Transverse colon (tissue), 4 donors: ENCODE measurements at regions not wholly inside any gene's neighbourhood (a gene's known extent, or its start where the extent isn't known, plus 50 kb on each side); places are given as distances from the start of the nearest gene placed in this dataset.
"Not testable (repeated sequence)": the region's sequence is repeated elsewhere in the genome, so short reads cannot be mapped to it uniquely, and the experiment has no call there.

ENCODE experiments used
- EP300 ChIP-seq: sonication (generic); formaldehyde crosslinking; IDR thresholded peaks from one replicate; pipeline ENCODE4 v1.6.1; 2017; ENCODE audit warnings: antibody characterized with exemption, low read depth
- POLR2A ChIP-seq: fragments of 450-650 bp; IDR thresholded peaks from one replicate; pipeline ENCODE4 v1.6.1; 2016; ENCODE audit warnings: antibody characterized with exemption, mild to moderate bottlenecking, moderate library complexity
- POLR2AphosphoS5 ChIP-seq, 3 donors: sonication (generic); formaldehyde crosslinking; IDR thresholded peaks; one replicate each; pipeline ENCODE4 v1.6.1; 2016; ENCODE audit warnings: antibody characterized with exemption in 3 of 3
- TF ChIP-seq, protein P1 (sequence below), 5 experiments: fragments of 200-600 bp in 3 of 5; fragments of 450-650 bp in 2 of 5; sonication (generic) in 3 of 5; IDR thresholded peaks; 1 replicate in 2 of 5; 2 replicates in 3 of 5; pipeline ENCODE4 v1.5.1; 2016 to 2017; ENCODE audit warnings: antibody characterized with exemption in 5 of 5, inconsistent platforms in 3 of 5, mild to moderate bottlenecking in 2 of 5, moderate library complexity in 1 of 5

- TF ChIP-seq POLR2A; EP300; POLR2AphosphoS5 (IDR thresholded peaks at IDR 0.05): not testable (repeated sequence)
- TF ChIP-seq, protein P1, sequence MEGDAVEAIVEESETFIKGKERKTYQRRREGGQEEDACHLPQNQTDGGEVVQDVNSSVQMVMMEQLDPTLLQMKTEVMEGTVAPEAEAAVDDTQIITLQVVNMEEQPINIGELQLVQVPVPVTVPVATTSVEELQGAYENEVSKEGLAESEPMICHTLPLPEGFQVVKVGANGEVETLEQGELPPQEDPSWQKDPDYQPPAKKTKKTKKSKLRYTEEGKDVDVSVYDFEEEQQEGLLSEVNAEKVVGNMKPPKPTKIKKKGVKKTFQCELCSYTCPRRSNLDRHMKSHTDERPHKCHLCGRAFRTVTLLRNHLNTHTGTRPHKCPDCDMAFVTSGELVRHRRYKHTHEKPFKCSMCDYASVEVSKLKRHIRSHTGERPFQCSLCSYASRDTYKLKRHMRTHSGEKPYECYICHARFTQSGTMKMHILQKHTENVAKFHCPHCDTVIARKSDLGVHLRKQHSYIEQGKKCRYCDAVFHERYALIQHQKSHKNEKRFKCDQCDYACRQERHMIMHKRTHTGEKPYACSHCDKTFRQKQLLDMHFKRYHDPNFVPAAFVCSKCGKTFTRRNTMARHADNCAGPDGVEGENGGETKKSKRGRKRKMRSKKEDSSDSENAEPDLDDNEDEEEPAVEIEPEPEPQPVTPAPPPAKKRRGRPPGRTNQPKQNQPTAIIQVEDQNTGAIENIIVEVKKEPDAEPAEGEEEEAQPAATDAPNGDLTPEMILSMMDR (IDR thresholded peaks at IDR 0.05), result not testable (repeated sequence)
These were observed 86.6 kb downstream of the GOLGA8K start for GRCh38 chr15:32316482-32316881.
